ENCODE measurements at regions not wholly inside any gene's neighbourhood (a gene's known extent, or its start where the extent isn't known, plus 50 kb on each side); places are given as distances from the start of the nearest gene placed in this dataset.

DNA sequence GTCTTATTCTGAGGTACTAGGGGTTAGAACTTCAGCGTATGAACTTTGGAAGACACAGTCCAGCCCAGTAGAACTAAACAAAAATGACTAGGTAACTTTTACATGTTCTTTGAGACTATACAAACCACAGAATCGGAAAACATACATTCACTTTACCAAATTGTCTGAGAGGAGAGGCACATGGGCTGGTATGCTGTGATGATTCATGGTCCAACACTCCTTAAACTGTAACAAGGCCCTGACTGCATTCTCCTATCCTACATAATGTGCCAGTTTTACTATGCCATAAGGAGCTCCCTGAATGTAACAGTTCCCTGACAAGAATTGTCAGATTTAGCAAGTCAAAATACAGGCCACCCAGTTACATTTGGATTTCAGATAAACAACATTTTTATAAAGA, 640.0 kb downstream of the RAB28 start:
- no peak for DNase-seq

DNA sequence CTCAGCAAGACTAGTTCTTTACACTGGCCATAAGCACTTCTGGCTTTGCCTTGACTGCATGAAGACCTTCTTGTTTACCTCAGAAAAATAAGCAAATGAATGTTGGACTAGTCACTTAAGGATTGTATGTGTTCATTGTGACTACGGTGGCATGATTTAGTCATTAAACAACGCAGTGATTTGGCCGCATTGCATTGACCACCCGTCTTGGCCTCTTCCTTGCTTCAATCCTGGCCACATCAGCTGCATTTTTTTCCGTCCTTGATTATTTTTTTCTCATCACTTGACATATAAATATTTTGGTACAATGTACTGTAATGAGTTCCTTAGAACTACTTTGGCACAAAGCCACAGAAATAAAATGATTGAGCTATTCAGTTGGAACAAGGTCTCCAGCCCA, 656.2 kb downstream of the RAB28 start:
- DNase-seq, result no peak

GRCh38 chr4:12791536-12791935, 692.6 kb downstream of the RAB28 start:
- DNase-seq, result no peak

DNA sequence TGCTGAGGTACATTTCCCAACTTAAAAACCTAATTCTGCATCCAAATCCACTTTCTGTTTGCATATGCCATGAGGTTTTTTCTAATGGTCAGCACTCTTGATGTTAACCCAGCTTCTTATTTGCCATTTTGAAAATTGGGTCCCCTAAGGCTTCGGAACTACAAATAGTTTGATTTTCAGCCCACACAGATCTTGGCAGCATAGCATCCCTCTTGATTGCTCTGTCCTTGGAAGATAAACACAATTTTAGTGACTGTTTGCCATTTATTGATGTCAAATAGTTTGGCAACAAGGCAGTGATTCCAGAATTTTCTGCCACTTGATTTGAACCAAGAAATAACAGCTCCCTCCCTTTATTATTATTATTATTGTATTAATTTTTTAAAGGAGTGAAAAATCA, 696.9 kb downstream of the RAB28 start:
- no peak for DNase-seq

- DNase-seq, result no peak
Measured at GRCh38 chr4:12778706-12779105, 705.4 kb downstream of the RAB28 start.

DNA sequence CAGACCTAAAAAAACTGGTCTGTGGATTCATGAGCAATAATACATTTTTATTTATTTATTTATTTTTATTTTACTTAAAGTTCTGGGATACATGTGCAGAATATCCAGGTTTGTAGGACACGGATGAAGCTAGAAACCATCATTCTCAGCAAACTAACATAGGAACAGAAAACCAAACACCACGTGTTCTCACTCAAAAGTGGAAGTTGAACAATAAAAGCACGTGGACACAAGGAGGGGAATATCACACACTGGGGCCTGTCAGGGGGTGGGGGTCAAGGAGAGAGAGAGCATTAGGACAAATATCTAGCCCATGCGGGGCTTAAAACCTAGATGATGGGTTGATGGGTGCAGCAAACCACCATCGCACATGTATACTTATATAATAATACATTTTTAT, 705.9 kb downstream of the RAB28 start:
- DNase-seq, result no peak

- DNase-seq, result no peak
Measured at GRCh38 chr4:12770351-12770750, 713.8 kb downstream of the RAB28 start.

DNA sequence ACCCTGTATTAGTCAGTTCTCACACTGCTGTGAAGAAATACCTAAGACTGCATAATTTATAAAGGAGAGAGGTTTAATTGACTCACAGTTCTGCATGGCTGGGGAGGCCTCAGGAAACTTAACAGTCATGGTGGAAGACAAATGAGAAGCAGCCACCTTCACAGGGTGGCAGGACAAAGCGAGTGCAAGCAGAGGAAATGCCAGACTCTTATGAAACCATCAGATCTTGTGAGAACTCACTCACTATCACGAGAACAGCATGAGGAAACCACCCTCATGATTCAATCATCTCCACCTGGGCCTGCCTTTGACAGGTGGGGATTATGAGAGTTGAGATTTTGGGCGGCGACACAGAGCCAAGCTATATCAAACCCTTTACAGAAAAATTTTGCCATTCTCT, 722.4 kb downstream of the RAB28 start:
- DNase-seq, result no peak

- DNase-seq, result no peak
Measured at GRCh38 chr4:12747154-12747553, 737.0 kb downstream of the RAB28 start.

DNA sequence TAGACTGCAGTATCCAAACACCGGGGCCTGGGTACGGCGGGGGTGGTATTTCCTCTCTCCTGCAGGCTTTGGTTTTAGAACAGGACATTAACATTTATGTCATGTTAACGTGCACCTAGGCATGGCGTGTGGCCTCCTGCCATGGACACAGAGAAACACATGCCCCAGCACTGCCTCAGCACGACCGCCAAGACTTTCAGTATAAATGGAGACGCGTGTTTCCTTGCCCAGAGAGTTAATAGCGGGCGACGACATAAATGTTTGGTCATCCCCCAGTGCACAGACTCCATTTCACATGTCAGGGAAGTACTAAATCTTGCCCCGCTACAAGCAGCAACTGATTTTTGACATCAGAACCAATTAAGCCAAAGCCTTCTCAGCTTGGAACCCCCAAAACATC, 737.9 kb downstream of the RAB28 start:
- DNase-seq, result no peak

DNA sequence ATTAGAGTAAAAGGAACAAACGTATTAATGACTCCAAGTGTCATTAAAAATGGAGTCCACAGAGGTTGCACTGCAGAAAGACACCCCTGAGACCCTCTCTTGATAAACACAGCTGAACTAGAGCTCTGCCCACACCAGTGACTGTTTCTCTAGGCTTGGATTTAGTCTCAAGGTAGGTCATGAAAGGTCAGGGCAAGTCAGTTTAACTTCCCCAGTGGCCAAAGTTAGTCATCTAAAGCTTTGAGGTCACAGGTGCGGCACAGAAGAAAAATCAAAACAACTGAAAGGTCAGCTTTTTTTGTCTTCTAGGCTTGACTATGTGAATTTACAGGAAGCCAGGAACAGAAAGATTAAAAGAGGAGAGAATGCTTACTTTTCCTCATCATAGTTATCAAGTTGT, 749.6 kb downstream of the RAB28 start:
- DNase-seq, result no peak

- no peak for DNase-seq
Measured at GRCh38 chr4:12729384-12729783, 754.8 kb downstream of the RAB28 start.

DNA sequence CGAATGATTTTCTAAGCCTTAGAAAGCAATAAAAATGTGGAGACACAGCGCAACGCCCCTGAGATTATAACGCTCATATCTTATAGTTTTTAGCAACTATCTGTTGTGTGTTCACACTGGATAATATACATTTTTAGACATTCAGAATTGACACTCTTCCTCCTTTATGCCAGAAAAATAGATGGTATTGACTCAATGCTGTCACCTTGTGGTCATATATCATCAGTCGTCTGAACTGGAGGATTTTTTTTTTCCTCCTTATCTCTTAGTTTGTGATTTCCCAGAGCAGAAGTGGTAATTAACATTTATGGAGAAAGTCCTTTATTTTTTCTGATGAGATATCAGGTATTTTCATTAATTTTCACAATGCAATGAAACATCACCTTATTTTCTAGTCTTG, 759.6 kb downstream of the RAB28 start:
- no peak for DNase-seq

- DNase-seq, result no peak
Measured at GRCh38 chr4:12723849-12724447, 760.2 kb downstream of the RAB28 start.

GRCh38 chr4:12716896-12717295, 767.2 kb downstream of the RAB28 start:
- no peak for DNase-seq

- no peak for DNase-seq
Measured at GRCh38 chr4:12712648-12713339, 771.3 kb downstream of the RAB28 start.

DNA sequence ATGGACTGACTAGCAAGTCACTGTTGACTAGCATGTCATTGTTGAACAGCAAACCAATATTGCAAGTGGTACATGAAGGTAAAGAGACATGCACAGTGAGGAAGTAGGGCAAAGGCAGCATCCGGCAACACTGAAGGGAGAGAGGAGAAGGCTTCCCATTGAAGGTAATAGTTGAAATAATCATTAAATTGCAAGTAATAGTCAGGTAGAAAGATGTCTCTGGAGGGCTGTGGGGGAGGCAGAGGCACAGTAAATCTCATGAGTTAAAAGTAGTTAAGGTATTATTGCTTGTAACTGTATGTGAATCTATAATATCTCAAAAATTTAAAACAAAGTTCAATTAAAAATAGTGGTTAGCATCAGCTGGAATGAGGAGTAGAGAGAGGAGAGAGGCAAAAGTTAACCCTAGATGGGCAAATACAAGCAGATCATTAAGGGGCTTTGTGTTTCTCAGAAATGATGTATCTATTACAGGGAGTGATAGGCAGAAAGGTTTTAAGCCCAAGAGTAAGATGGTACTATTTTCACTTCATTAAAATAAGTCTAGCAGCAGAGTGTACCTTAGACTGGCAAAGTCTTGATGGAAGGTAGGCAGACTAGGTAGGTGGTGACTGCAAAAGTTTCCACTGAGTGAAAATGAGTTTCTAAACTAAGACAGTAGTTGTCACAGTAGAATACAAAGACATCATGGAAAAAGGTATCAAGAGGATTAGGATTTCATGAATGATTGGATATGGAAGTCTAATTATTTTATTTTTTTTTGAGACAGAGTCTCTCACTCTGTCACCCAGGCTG, 776.6 kb downstream of the RAB28 start:
- DNase-seq, result no peak

GRCh38 chr4:12703036-12703435, 781.1 kb downstream of the RAB28 start:
- DNase-seq, result no peak

GRCh38 chr4:12701384-12701783, 782.8 kb downstream of the RAB28 start:
- DNase-seq, result no peak

GRCh38 chr4:12697970-12698369, 786.2 kb downstream of the RAB28 start:
- DNase-seq, result no peak

- no peak for DNase-seq
Measured at GRCh38 chr4:12692815-12693214, 791.3 kb downstream of the RAB28 start.

DNA sequence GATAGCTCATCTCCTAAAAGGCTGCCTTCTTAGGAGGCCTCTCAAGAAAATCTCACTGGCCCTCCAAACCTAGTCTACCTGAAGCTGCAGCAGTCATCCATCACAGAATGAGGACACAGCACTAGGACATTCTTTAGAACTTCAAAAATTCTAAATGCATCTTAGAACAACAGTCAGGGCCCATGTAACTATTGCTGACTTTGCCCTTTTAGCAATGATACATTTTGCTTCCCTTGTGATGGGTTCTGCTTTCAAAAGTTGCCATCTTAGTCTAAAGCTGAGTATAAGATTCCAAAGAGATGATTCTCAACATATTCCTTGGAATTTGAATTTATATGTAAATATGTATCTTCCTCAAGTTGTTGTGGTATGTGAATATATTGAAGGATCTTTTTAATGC, 793.0 kb downstream of the RAB28 start:
- DNase-seq, result no peak

DNA sequence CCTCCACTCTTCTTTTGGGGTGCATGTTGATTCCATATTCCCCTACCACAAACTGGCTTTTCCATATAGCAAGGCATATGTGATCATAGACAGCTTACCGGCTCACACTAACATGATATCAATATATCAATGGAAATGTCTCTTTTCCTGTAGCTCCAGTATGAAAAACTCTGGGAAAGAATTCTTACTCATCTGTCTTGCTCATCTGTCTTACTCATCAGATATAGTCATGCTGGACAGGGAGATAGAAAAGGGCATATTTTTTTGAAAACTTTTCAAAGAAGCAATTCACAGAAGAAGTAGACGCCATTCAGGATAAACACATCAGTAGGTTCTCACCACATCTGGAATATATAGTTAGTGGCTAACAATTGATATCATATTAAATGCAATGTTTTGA, 794.7 kb downstream of the RAB28 start:
- DNase-seq, result no peak

DNA sequence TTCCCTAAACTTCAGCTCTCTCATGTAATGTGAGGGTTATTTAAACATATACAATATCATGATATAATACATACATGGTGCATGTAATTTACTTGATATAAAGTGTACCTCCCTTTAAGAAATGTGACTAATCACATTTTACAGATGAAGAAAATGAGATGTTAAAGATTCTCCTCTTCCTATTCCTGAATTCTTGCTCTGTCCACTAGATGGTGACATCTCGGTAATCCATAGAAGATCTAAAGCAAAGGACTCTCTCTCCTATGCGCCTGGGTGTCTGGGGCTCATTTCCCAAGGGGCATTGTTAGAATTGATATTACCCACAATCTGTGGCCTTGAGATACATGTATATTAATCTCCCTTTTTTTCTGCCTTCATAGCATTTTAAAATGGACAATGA, 804.9 kb downstream of the RAB28 start:
- no peak for DNase-seq
